ENCODE measurements at regions not wholly inside any gene's neighbourhood (a gene's known extent, or its start where the extent isn't known, plus 50 kb on each side); places are given as distances from the start of the nearest gene placed in this dataset.

GRCh38 chr2:5236249-5236648 is 455.9 kb upstream of the SOX11 start:
- no peak overlapping the region for H3K4me3 ChIP-seq (ENCODE audit: low read depth, low read length)
- H3K4me1 ChIP-seq (ENCODE audit: control insufficient read depth, insufficient read depth, low read length) = no peaks in the 10 kb centered on the region
- ChIA-PET CTCF (interaction anchor here (0.7 kb wide), 1 partner anchor 688 kb away, joined by 3 read pairs; no protein-coding TSS in a partner anchor), POLR2A (no interaction called here)
- no peak overlapping the region for H3K27ac ChIP-seq (ENCODE audit: extremely low read depth, low read depth, low read length)
- H3K36me3 ChIP-seq (ENCODE audit: control insufficient read depth in 2 of 2, insufficient read depth in 1 of 2, low read length in 2 of 2) = no peaks in the 10 kb centered on the region
- TF ChIP-seq ZNF645 (tag by site-specific recombination; IDR thresholded peaks at IDR 0.05) = no peak
- no peak for TF ChIP-seq KLF1 (tag by site-specific recombination; IDR thresholded peaks at IDR 0.05)
- no peak for TF ChIP-seq ZNF433 (tag by site-specific recombination; IDR thresholded peaks at IDR 0.05; ENCODE audit: low read depth)
- TF ChIP-seq ZNF600 (tag by site-specific recombination; IDR thresholded peaks at IDR 0.05) = no peak
- no peak for TF ChIP-seq ZNF239 (tag by site-specific recombination; IDR thresholded peaks at IDR 0.05)
- TF ChIP-seq ZNF530 (tag by site-specific recombination; IDR thresholded peaks at IDR 0.05; ENCODE audit: low read depth) = no peak
- no peak for TF ChIP-seq PBX3 (CRISPR knock-in tag; IDR thresholded peaks at IDR 0.05)
- no peak for TF ChIP-seq HOXC10 (CRISPR knock-in tag; IDR thresholded peaks at IDR 0.05)
- no peak for TF ChIP-seq ZNF133 (tag by site-specific recombination; IDR thresholded peaks at IDR 0.05)
- no peak for TF ChIP-seq ZNF558 (tag by site-specific recombination; IDR thresholded peaks at IDR 0.05)
- no peak for TF ChIP-seq ZNF404 (tag by site-specific recombination; IDR thresholded peaks at IDR 0.05)
- no peak for TF ChIP-seq ZNF692 (tag by site-specific recombination; IDR thresholded peaks at IDR 0.05)
- TF ChIP-seq ZNF677 (tag by site-specific recombination; IDR thresholded peaks at IDR 0.05) = no peak
- TF ChIP-seq ZNF292 (tag by site-specific recombination; IDR thresholded peaks at IDR 0.05; ENCODE audit: borderline replicate concordance, low read depth) = no peak
- no peak for TF ChIP-seq ZNF248 (tag by site-specific recombination; IDR thresholded peaks at IDR 0.05)
- no peak for TF ChIP-seq ZNF561 (tag by site-specific recombination; IDR thresholded peaks at IDR 0.05; ENCODE audit: borderline replicate concordance)
- no peaks in the 10 kb centered on the region for H3K9me3 ChIP-seq (ENCODE audit: control insufficient read depth, insufficient read depth, low read depth, low read length)

GRCh38 chr2:5242751-5243150 is 449.4 kb upstream of the SOX11 start:
- Histone ChIP-seq H3K27ac (ENCODE audit: extremely low read depth, low read depth, low read length) (no peak overlapping the region), H3K4me1 (ENCODE audit: control insufficient read depth, insufficient read depth, low read length) (no peaks in the 10 kb centered on the region), H3K36me3 (ENCODE audit: control insufficient read depth in 2 of 2, insufficient read depth in 1 of 2, low read length in 2 of 2) (no peaks in the 10 kb centered on the region), H3K4me3 (ENCODE audit: low read depth, low read length) (no peak overlapping the region), H3K9me3 (ENCODE audit: control insufficient read depth, insufficient read depth, low read depth, low read length) (no peaks in the 10 kb centered on the region)
- POLR2A ChIA-PET = no interaction called here
- CTCF ChIA-PET = no interaction called here
- TF ChIP-seq ZNF837 (tag by site-specific recombination; IDR thresholded peaks at IDR 0.05) = no peak
- TF ChIP-seq ZNF248 (tag by site-specific recombination; IDR thresholded peaks at IDR 0.05) = no peak
- TF ChIP-seq ZNF660 (tag by site-specific recombination; IDR thresholded peaks at IDR 0.05) = no peak
- no peak for TF ChIP-seq ZNF692 (tag by site-specific recombination; IDR thresholded peaks at IDR 0.05)
- no peak for TF ChIP-seq ZNF645 (tag by site-specific recombination; IDR thresholded peaks at IDR 0.05)
- TF ChIP-seq ZNF2 (tag by site-specific recombination; IDR thresholded peaks at IDR 0.05) = no peak
- no peak for TF ChIP-seq ZNF791 (tag by site-specific recombination; IDR thresholded peaks at IDR 0.05)
- no peak for TF ChIP-seq ZNF658 (tag by site-specific recombination; IDR thresholded peaks at IDR 0.05)
- TF ChIP-seq ZBTB21 (tag by site-specific recombination; IDR thresholded peaks at IDR 0.05) = no peak
- no peak for TF ChIP-seq ZNF341 (tag by site-specific recombination; IDR thresholded peaks at IDR 0.05; ENCODE audit: low read depth)
- no peak for TF ChIP-seq ZNF530 (tag by site-specific recombination; IDR thresholded peaks at IDR 0.05; ENCODE audit: low read depth)
- TF ChIP-seq ZNF292 (tag by site-specific recombination; IDR thresholded peaks at IDR 0.05; ENCODE audit: borderline replicate concordance, low read depth) = no peak
- TF ChIP-seq SCRT1 (tag by site-specific recombination; IDR thresholded peaks at IDR 0.05; ENCODE audit: borderline replicate concordance) = no peak
- TF ChIP-seq REPIN1 (tag by site-specific recombination; IDR thresholded peaks at IDR 0.05; ENCODE audit: low read depth) = no peak
